Astrocyte of the spinal cord (primary cell): ENCODE measurements at regions not wholly inside any gene's neighbourhood (a gene's known extent, or its start where the extent isn't known, plus 50 kb on each side); places are given as distances from the start of the nearest gene placed in this dataset.
"Not testable (repeated sequence)": the region's sequence is repeated elsewhere in the genome, so short reads cannot be mapped to it uniquely, and the experiment has no call there.

Experiments used
- DNase-seq: peaks from one replicate; pipeline ENCODE4 v3.0.0; 2011; ENCODE audit warnings: low read depth, low spot score
- H3K4me3 ChIP-seq: 2 replicates; pipeline ENCODE4 v1.5.1; 2011; ENCODE audit warnings: low read depth, mild to moderate bottlenecking, low read length, moderate library complexity
- in situ Hi-C: cut with HindIII; loops from 2 replicates; pipeline ENCODE4 v1.10.0; 2017; ENCODE audit warnings: low sequenced_read_pairs
- TF ChIP-seq, protein P1 (sequence below): IDR thresholded peaks from 2 replicates; pipeline ENCODE4 v1.5.1; 2012; ENCODE audit warnings: low read depth, mild to moderate bottlenecking, low read length, inconsistent platforms

DNA sequence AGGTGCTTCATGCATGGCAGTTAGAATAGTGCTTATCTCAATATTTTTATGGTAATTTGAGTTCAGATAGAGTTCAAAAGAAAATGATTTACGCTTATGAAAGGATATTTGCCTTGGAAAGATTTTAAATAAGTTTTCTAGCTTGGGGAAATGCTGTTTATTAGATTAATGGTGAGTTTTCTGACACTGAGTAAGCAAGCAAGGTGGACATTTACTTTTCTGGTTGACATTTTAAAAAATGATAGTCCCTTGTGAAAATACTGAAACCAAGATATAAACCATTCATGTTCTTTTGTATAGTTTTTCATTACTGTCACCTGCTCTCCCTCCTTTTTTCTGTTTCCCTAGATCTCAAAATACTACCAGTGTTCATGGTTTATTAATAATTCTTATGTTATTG lies 1034.8 kb upstream of the SPRY2 start:
- TF ChIP-seq, protein P1, sequence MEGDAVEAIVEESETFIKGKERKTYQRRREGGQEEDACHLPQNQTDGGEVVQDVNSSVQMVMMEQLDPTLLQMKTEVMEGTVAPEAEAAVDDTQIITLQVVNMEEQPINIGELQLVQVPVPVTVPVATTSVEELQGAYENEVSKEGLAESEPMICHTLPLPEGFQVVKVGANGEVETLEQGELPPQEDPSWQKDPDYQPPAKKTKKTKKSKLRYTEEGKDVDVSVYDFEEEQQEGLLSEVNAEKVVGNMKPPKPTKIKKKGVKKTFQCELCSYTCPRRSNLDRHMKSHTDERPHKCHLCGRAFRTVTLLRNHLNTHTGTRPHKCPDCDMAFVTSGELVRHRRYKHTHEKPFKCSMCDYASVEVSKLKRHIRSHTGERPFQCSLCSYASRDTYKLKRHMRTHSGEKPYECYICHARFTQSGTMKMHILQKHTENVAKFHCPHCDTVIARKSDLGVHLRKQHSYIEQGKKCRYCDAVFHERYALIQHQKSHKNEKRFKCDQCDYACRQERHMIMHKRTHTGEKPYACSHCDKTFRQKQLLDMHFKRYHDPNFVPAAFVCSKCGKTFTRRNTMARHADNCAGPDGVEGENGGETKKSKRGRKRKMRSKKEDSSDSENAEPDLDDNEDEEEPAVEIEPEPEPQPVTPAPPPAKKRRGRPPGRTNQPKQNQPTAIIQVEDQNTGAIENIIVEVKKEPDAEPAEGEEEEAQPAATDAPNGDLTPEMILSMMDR, result no peak
- in situ Hi-C loops, result no loop called here
- no peak overlapping the region for H3K4me3 ChIP-seq
- no peak for DNase-seq

DNA sequence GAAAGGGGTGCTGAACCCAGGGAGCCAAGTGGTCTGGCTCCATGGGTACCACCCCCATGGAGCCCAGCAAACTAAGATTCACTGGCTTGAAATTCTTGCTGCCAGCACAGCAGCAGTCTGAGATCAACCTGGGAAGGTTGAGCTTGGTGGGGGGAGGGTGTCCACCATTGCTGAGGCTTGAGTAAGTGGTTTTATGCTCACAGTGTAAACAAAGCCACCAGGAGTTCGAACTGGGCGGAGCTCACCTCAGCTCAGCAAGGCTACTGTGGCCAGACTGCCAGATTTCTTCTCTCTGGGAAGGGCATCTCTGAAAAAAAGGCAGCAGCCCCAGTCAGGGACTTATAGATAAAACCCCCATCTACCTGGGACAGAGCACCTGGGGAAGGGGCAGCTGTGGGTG lies 1021.8 kb upstream of the SPRY2 start:
- DNase-seq, H3K4me3 ChIP-seq, in situ Hi-C loops: not testable (repeated sequence)

DNA sequence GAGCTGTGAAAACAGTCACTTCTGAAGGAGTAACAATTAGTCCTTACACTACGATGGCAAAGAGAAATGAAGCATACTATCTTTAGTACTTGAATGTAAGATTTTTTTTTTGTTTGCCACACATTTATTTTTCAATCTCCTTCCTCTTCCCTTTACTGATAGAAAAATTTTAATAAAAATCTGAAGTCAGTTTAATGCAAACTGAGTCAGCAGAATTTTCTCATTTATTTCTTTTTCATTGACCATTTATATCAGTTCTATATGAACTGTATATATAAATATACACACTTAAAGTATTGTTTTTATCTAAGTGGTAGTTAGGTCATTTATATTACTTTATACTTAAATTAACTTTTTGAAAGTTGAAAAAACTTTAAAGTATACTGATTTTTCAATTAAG lies 1009.1 kb upstream of the SPRY2 start:
- in situ Hi-C loops, result no loop called here
- TF ChIP-seq, protein P1, result no peak
- H3K4me3 ChIP-seq, result no peak overlapping the region
- DNase-seq, result no peak

DNA sequence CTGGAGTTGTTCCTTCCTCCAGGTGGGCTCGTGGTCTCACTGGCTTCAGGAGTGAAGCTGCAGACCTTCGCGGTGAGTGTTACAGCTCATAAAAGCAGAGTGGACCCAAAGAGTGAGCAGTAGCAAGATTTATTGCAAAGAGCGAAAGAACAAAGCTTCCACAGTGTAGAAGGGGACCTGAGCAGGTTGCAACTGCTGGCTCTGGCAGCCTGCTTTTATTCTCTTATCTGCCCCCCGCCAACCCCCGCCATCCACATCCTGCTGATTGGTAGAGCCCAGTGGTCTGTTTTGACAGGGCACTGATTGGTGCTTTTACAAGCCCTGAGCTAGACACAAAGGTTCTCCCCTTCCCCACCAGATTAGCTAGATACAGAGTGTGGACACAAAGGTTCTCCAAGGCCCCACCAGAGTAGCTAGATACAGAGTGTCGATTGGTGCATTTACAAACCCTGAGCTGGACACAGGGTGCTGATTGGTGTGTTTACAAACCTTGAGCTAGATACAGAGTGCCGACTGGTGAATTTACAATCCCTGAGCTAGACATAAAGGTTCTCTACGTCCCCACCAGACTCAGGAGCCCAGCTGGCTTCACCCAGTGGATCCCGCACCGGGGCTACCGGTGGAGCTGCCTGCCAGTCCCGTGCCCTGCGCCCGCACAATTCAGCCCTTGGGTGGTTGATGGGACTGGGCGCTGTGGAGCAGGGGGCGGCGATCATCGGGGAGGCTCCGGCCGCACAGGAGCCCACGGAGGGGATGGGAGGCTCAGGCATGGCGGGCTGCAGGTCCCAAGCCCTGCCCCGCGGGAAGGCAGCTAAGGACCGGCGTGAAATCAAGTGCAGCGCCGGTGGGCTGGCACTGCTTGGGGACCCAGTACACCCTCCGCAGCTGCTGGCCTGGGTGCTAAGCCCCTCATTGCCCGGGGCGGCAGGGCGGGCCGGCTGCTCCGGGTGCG lies 999.5 kb upstream of the SPRY2 start:
- in situ Hi-C loops, DNase-seq, H3K4me3 ChIP-seq: not testable (repeated sequence)

DNA sequence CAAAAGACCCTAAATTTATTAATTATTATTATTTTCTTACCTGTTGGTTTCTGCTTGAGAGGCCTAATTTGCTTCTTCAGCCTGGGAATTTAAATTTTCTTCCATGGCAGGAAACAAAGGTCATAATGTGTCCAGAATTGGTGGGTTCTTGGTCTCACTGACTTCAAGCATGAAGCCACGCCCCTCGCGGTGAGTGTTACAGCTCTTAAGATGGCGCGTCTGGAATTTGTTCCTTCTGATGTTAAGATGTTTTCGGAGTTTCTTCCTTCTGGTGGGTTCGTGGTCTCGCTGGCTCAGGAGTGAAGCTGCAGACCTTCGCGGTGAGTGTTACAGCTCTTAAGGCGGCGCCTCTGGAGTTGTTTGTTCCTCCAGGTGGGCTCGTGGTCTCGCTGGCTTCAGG lies 998.7 kb upstream of the SPRY2 start:
- H3K4me3 ChIP-seq, in situ Hi-C loops, DNase-seq: not testable (repeated sequence)

DNA sequence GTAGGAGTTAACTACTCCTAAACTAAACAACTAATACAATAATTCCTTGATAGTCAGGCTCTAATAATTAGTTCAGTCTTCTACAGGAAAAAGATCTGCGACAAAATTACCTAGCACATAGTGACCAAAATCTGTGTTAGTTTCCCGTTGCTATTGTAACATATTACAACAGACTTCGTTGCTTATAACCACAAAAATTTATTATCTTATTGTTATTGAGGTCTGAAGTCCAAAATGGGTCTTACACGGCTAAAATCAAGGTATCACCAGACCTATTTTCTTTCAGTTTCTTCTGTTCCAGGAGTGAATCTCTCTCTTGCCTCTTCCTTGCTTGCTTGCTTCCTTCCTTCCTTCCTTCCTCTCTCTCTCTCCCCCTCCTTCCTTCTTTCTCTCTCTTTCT lies 993.6 kb upstream of the SPRY2 start:
- TF ChIP-seq, protein P1, result no peak
- DNase-seq, result no peak
- in situ Hi-C loops, result no loop called here
- H3K4me3 ChIP-seq, result no peak overlapping the region

DNA sequence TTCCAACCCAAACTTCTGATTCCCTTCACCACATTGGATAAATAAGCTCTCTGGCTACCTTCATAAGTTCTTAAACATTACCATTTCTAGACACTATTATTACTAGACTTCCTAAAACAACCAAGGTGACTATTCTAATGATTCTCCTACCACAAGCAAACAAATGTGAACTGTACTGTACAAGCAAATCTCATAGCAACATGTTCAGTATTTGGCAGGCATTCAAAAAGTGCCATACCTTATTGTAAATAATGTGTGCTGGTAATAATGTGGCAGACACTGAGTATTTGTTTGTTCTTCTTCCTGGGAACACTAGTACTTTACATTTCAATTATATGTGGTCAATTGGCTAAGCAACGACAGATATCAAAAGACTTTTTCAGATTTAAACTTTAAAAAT lies 986.0 kb upstream of the SPRY2 start:
- TF ChIP-seq, protein P1, result no peak
- H3K4me3 ChIP-seq, result no peak overlapping the region

DNA sequence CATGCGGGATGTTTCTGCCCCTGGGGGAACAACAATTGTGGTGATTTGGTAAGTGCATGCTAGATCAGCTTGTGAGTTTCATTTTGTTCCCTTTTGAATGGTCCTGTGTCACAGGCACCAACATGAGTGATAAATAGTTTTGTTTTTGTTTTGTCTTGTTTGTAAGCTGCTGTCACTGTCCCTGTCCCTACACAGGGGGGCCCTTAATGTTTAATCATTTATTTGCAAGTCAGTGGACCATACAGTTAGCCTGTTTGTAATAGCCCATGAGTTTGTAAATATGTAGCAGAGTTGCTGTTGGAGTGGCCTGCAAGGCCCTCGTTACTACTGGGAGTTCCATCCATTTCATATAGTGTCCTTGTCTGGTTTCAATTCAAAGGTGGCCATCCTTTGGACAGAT lies 979.6 kb upstream of the SPRY2 start:
- TF ChIP-seq, protein P1, result no peak
- H3K4me3 ChIP-seq, result no peak overlapping the region
- no peak for DNase-seq
- in situ Hi-C loops, result no loop called here

More for the DNA sequence above, 986.0 kb upstream of the SPRY2 start:
- in situ Hi-C loops, result no loop called here
- DNase-seq, result no peak
